ENCODE measurements at regions not wholly inside any gene's neighbourhood (a gene's known extent, or its start where the extent isn't known, plus 50 kb on each side); places are given as distances from the start of the nearest gene placed in this dataset.

DNA sequence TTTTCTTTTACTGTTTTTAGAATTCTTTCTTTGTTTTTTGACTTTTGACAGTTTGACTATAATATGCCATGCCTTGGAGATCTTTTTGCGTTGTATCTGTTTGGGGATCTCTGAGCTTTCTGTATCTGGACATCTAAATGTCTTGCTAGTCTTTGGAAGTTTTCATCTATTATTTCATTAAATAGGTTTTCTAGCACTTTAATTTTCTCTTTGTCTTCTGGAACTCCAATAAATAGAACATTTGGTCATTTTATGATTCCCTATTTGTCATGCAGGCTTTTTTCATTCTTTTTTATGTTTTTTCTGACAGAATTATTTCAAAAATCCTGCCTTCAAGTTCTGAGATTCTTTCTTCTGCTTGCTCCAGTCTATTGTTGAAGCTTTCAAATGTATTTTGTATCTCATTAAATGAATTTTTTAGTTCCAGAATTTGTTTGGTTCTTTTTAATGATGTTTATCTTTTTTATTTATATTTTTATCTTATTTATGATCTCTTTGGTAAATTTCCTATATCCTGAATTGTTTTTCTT, 201.4 kb downstream of the CHD9NB start:
- intact Hi-C loops (cut with DNase I): no loop called here
- H3K9me3 ChIP-seq: peaks cover 31% of the 10 kb centered on the region
- no peak for TF ChIP-seq CTCF (IDR thresholded peaks at IDR 0.05)
- H3K27me3 ChIP-seq (ENCODE audit: insufficient read depth in 3 of 3, low read length in 2 of 3): no peaks in the 10 kb centered on the region
- H3K4me3 ChIP-seq: no peak overlapping the region
- H3K27ac ChIP-seq: no peak overlapping the region
- DNase-seq (no peak), ATAC-seq (no peak)
- H3K36me3 ChIP-seq (ENCODE audit: insufficient read depth in 1 of 2, low read depth in 1 of 2): no peaks in the 10 kb centered on the region
- no peaks in the 10 kb centered on the region for H3K4me1 ChIP-seq
- WGBS, 3 donors: 44 to 54% (median 45%) methylated on average over 1 of the region's 1 CpG

- no peak for ATAC-seq
- intact Hi-C loops (cut with DNase I): no loop called here
Observed at GRCh38 chr16:52843381-52843780, 209.3 kb downstream of the CHD9NB start.

GRCh38 chr16:52837251-52837650, 215.4 kb downstream of the CHD9NB start:
- DNase-seq (no peak), ATAC-seq (no peak)
- Histone ChIP-seq H3K27me3 (ENCODE audit: insufficient read depth in 3 of 3, low read length in 2 of 3) (no peaks in the 10 kb centered on the region), H3K4me1 (no peaks in the 10 kb centered on the region), H3K9me3 (no peaks in the 10 kb centered on the region), H3K4me3 (no peak overlapping the region), H3K36me3 (ENCODE audit: insufficient read depth in 1 of 2, low read depth in 1 of 2) (no peaks in the 10 kb centered on the region), H3K27ac (no peak overlapping the region)
- WGBS, 3 donors: 66 to 72% (median 67%) methylated on average over 3 of the region's 3 CpGs
- TF ChIP-seq CTCF (IDR thresholded peaks at IDR 0.05): no peak
- intact Hi-C loops (cut with DNase I): no loop called here

More at GRCh38 chr16:52843381-52843780, 209.3 kb downstream of the CHD9NB start:
- H3K27me3 ChIP-seq (ENCODE audit: insufficient read depth in 3 of 3, low read length in 2 of 3): no peaks in the 10 kb centered on the region
- peaks cover 3% of the 10 kb centered on the region for H3K9me3 ChIP-seq
- H3K4me1 ChIP-seq: no peaks in the 10 kb centered on the region
- TF ChIP-seq CTCF (IDR thresholded peaks at IDR 0.05): no peak
- H3K4me3 ChIP-seq: no peak overlapping the region
- H3K27ac ChIP-seq: no peak overlapping the region
- no peaks in the 10 kb centered on the region for H3K36me3 ChIP-seq (ENCODE audit: insufficient read depth in 1 of 2, low read depth in 1 of 2)
- no peak for DNase-seq

DNA sequence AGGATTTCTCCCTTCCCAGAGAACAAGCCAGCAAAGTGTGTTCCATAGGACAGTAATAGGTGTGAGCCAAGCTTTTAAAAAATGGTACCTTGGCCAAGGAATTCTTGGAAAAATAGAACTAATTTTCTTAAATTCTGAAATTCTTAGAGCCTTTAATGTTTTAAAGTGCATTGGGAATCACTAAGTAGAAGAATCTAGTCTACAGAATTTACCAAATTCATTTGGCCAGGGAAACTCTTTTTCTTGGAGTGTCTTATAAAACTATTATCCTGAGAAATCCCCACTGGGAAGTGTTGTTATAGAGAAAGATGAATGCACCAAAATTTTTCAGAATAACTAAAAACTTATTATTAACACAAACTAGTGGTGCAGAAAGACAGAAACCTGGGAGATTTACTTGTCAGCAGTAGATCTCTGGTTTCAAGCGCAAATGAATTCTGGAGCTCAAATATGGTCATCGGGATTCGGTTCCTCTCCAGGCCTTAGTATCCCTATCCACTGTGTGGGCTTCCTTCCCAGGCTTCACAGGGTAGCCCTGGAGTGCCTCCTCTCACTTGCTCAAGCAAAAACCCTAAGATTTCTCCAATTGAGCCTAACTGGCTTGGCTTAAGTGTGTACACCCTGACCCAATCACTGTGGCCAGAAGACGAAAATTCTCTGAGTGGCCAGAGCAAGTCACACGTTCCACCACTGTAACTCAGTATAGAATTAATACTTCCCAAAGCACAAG, 217.8 kb downstream of the CHD9NB start:
- intact Hi-C loops (cut with DNase I): no loop called here
- 65 to 70% (median 69%) methylated on average over 5 of the region's 5 CpGs for WGBS, 3 donors

More for the DNA sequence above, 217.8 kb downstream of the CHD9NB start:
- no peak for ATAC-seq
- Histone ChIP-seq H3K4me3 (no peak overlapping the region), H3K9me3 (no peaks in the 10 kb centered on the region), H3K36me3 (ENCODE audit: insufficient read depth in 1 of 2, low read depth in 1 of 2) (no peaks in the 10 kb centered on the region), H3K27me3 (ENCODE audit: insufficient read depth in 3 of 3, low read length in 2 of 3) (no peaks in the 10 kb centered on the region), H3K27ac (no peak overlapping the region), H3K4me1 (no peaks in the 10 kb centered on the region)
- no peak for TF ChIP-seq CTCF (IDR thresholded peaks at IDR 0.05)
- DNase-seq: no peak

Measured in psoas muscle (tissue), 7 donors.